H1 (cell line): ENCODE measurements at regions not wholly inside any gene's neighbourhood (a gene's known extent, or its start where the extent isn't known, plus 50 kb on each side); places are given as distances from the start of the nearest gene placed in this dataset. TPM values are rescaled to one million over a fixed set of nuclear protein-coding genes. Genes with fewer than 3 reads are reported as not detected.

Source experiments
- small RNA-seq: library from polyadenylated mRNA; stranded (forward); fragments of <200 nt; extraction: miRNeasy Mini kit (QIAGEN cat#:217004); gene quantifications from one replicate; pipeline ENCODE3, GENCODE V24; 2013; ENCODE audit not compliant: insufficient read depth

Small RNA genes in the stretch of these regions (small RNA-seq; reads per million reads assigned to genes)
- gene AC023511.2 (not detected), gene RNA5SP356 (not detected)
